SJSA1 (cell line): ENCODE measurements at regions not wholly inside any gene's neighbourhood (a gene's known extent, or its start where the extent isn't known, plus 50 kb on each side); places are given as distances from the start of the nearest gene placed in this dataset.
A peak's percentile ranks its signal among the peaks of the same experiment; 100 is the strongest.

Source experiments
- DNase-seq, 2 experiments: peaks; one replicate each; pipeline ENCODE4 v3.0.0-alpha.2; 2015 to 2020; ENCODE audit warnings: low spot score in 2 of 2, low read depth in 1 of 2
- H3K27ac ChIP-seq: fragments of 250-450 bp; sonication (Bioruptor Pico); 2 replicates; pipeline ENCODE4 v1.5.1; 2020; ENCODE audit warnings: mild to moderate bottlenecking, moderate library complexity
- H3K27me3 ChIP-seq: fragments of 250-450 bp; sonication (Bioruptor Pico); replicated peaks from 2 replicates; pipeline ENCODE4 v1.5.1; 2020; ENCODE audit warnings: mild to moderate bottlenecking, moderate library complexity
- H3K36me3 ChIP-seq: fragments of 250-450 bp; sonication (Bioruptor Pico); 2 replicates; pipeline ENCODE4 v1.5.1; 2020; ENCODE audit warnings: mild to moderate bottlenecking
- H3K4me1 ChIP-seq: fragments of 250-450 bp; sonication (Bioruptor Pico); replicated peaks from 2 replicates; pipeline ENCODE4 v1.6.1; 2021; ENCODE audit warnings: mild to moderate bottlenecking
- H3K4me3 ChIP-seq: fragments of 250-450 bp; sonication (Bioruptor Pico); 2 replicates; pipeline ENCODE4 v1.5.1; 2020; ENCODE audit warnings: mild to moderate bottlenecking
- H3K9me3 ChIP-seq: fragments of 250-450 bp; sonication (Bioruptor Pico); replicated peaks from 2 replicates; pipeline ENCODE4 v1.5.1; 2020; ENCODE audit warnings: mild to moderate bottlenecking

DNA sequence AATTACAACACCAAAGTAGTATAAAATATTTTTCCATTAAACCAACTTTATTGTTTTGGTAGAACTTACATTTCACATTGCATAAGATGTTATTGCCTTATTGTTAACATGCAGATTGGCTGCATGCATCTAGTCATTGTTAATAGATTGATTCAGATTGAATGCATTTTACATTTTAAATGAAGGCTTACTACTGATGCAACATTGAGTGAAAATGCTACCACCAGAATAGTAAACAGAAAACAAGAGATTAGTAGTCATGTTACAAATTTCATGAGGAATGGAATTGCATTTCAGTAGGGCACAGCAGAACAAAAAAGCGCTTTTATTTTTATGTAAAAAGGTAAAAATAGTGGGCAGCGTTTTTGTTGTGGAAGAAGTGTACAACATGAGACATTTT is 298.3 kb downstream of the ARL4A start:
- Histone ChIP-seq H3K36me3 (no peaks in the 10 kb centered on the region), H3K9me3 (no peaks in the 10 kb centered on the region), H3K4me3 (no peak overlapping the region), H3K4me1 (no peaks in the 10 kb centered on the region), H3K27ac (no peak overlapping the region), H3K27me3 (no peaks in the 10 kb centered on the region)
- DNase-seq, result no peak

DNA sequence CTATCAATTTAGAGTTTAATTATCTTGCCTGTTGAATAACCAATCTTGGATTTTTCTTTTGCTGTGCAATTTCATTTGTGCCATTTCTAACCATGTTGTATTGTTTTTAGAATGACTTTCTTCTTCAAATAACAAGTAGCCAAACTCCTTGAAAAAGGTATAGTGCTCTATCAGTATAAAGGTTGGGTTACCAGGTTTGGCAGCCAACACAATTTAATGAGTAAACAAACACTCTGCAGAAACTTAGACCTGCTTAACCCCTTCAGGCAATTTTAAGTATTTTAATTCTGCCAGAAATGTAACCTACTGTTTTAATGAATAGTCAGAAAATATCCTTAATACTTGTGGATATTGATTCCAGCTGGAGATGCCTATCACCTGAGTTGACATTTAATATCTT is 299.8 kb downstream of the ARL4A start:
- H3K36me3 ChIP-seq, result no peaks in the 10 kb centered on the region
- no peak overlapping the region for H3K27ac ChIP-seq
- no peaks in the 10 kb centered on the region for H3K4me1 ChIP-seq
- no peak for DNase-seq
- no peaks in the 10 kb centered on the region for H3K9me3 ChIP-seq
- no peak overlapping the region for H3K4me3 ChIP-seq
- H3K27me3 ChIP-seq, result no peaks in the 10 kb centered on the region

DNA sequence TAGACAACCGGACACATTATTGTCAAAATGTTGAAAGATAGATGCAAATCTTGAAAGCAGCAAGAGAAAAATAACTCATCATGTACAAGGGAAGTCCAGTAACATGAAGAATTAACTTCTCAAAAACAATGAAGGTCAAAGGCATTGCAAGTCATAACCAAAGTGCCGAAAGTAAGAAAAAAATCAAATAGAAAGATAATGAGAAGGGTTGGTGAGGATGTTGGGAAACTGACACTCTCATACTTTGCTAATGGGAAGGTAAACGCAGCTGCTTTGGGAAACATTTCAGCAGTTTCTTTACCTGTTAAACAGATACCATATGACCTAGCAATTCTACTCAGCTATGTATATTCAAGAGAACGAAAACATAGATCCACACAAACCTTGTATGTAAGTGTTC is 303.0 kb downstream of the ARL4A start:
- Histone ChIP-seq H3K27ac (no peak overlapping the region), H3K9me3 (no peaks in the 10 kb centered on the region), H3K27me3 (no peaks in the 10 kb centered on the region), H3K4me3 (no peak overlapping the region), H3K36me3 (no peaks in the 10 kb centered on the region), H3K4me1 (no peaks in the 10 kb centered on the region)
- DNase-seq, result no peak

DNA sequence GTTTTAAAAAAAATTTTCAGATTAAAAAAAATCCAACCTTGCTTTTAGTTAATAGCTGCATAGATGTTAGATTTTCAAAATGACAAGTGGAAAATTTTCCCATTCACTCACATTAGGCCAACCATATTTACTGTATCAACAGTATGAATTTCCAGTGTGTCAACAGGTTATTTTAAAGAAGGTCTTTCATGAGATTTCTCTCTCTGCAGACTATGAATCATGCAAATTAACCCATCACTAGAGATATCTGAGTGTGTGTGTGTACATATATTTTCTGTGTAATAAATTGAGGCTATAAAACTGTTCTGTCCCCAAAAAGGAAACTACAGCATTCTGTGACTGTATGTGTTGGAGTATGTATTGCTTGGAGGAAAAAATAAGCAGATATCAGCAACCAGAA is 305.6 kb downstream of the ARL4A start:
- H3K27ac ChIP-seq, result no peak overlapping the region
- no peaks in the 10 kb centered on the region for H3K4me1 ChIP-seq
- DNase-seq, result no peak
- no peaks in the 10 kb centered on the region for H3K27me3 ChIP-seq
- no peak overlapping the region for H3K4me3 ChIP-seq
- H3K36me3 ChIP-seq, result no peaks in the 10 kb centered on the region
- H3K9me3 ChIP-seq, result no peaks in the 10 kb centered on the region

DNA sequence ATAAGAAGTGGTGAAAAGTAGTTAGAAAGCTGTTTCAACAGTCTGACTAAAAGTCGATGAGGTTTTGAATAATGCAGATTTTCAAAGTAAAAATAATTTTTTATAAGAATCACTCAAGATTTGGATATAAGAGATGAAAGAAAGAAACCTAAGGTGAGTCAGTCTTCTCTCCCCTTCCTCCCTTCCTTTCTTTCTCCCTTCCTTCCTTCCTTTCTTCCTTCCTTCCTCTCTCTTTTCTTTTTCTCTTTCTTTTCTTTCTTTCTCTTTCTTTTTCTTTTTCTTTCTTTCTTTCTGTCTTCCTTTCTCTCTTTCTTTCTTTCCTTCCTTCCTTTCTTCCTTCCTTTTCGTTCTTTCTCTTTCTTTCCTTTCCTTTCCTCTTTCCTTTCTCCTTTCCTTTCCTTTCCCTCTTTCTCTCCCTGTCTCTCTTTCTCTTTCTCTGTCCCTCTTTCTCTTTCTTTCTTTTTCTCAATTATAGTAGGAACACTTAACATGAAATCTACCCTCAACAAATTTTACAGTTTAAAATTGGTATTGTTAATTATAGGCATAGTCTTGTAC is 308.6 kb downstream of the ARL4A start:
- DNase-seq, result no peak

DNA sequence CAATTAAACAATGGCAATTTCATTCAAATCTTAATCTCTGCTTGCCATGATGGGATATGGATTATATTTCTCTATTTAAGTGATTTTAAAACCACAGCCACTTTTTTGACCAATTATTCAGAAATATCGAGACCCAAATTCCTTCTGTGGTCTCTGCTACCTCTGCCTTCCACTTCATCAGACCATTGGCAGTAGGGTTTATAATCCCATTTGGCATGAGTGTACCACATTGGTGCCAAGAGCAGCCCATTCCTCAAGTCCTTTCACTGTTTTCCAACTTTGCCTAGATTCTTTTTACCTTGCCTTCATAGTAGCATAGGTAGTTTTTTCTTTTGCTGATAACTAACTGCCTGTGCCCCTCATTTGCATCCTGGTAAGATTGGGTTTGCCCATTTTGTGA is 319.9 kb downstream of the ARL4A start:
- no peaks in the 10 kb centered on the region for H3K4me1 ChIP-seq
- H3K9me3 ChIP-seq, result no peaks in the 10 kb centered on the region
- no peak overlapping the region for H3K27ac ChIP-seq
- DNase-seq, result no peak
- no peaks in the 10 kb centered on the region for H3K27me3 ChIP-seq
- no peaks in the 10 kb centered on the region for H3K36me3 ChIP-seq
- H3K4me3 ChIP-seq, result no peak overlapping the region

More for the DNA sequence above, 308.6 kb downstream of the ARL4A start:
- Histone ChIP-seq H3K9me3 (no peaks in the 10 kb centered on the region), H3K27ac (no peak overlapping the region), H3K4me1 (no peaks in the 10 kb centered on the region), H3K27me3 (no peaks in the 10 kb centered on the region), H3K4me3 (no peak overlapping the region), H3K36me3 (no peaks in the 10 kb centered on the region)

DNA sequence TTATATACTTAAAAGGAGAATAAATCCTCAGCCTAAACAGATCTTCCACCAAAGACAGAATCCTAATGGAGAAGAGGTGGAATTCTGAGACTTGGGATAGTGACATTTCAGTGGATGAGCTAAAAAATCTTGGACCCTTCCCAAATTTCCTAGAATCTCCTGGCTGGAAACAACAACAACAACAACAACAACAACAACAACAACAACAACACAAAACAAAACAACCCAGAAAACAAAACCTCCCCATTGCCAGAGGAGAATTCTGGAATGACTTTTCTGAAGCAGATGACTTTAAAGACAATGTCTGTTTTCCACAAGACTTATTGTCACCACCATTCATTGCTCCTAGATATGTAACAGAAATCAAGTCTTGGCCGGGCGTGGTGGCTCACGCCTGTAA is 322.1 kb downstream of the ARL4A start:
- Histone ChIP-seq H3K27ac (no peak overlapping the region), H3K4me1 (no peaks in the 10 kb centered on the region), H3K36me3 (no peaks in the 10 kb centered on the region), H3K27me3 (no peaks in the 10 kb centered on the region), H3K9me3 (no peaks in the 10 kb centered on the region), H3K4me3 (no peak overlapping the region)
- DNase-seq, result no peak

DNA sequence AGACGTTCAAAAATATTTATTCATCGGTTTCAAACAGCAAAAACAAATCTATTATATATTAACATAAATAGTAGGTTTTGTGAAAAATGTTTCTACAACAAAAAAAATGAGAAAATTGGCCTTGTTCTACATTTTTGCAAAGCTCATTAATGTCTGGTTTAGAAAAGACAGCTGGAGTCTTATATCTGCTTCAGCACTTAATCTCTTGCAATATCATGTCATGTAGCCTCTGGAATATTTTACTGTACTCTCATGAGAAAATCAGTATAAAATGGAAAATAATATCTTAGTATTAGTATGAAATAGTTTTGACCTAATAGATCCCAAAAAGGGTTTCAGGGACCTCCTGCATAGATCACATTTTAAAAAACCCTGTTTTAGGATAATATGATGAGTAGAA is 326.6 kb downstream of the ARL4A start:
- Histone ChIP-seq H3K4me1 (peaks cover 8% of the 10 kb centered on the region), H3K36me3 (no peaks in the 10 kb centered on the region), H3K27me3 (no peaks in the 10 kb centered on the region)

DNA sequence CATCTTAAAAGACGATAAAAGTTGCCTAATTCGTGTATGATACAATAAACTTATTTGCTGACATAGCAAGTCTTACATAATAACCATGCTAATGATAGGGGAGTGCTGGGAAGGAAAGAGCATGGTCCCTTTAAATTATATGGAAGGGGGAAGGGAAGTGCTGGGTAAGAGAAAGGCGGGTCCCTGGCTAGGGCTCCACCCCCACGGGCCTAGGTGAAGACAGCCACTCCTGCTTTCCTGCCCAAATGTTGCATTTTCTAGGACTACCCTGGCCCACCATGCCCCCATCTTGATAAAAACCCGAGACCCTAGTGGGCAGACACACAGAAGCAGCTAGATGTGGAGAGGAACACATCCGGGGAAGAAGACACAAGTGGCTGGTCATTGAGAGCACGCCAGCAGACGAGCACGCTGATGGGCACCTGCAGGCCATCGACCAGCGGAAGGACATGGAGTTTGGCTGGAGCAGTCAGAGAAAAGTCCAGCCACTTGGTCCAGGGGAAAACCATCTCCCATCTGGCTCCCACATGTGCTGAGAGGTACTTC is 328.7 kb downstream of the ARL4A start:
- Histone ChIP-seq H3K9me3 (no peaks in the 10 kb centered on the region), H3K4me3 (no peak overlapping the region), H3K4me1 (peaks cover 8% of the 10 kb centered on the region), H3K27me3 (no peaks in the 10 kb centered on the region), H3K27ac (no peak overlapping the region), H3K36me3 (no peaks in the 10 kb centered on the region)
- DNase-seq, result no peak

More for the DNA sequence above, 326.6 kb downstream of the ARL4A start:
- H3K27ac ChIP-seq, result no peak overlapping the region
- H3K4me3 ChIP-seq, result no peak overlapping the region
- no peaks in the 10 kb centered on the region for H3K9me3 ChIP-seq
- no peak for DNase-seq

DNA sequence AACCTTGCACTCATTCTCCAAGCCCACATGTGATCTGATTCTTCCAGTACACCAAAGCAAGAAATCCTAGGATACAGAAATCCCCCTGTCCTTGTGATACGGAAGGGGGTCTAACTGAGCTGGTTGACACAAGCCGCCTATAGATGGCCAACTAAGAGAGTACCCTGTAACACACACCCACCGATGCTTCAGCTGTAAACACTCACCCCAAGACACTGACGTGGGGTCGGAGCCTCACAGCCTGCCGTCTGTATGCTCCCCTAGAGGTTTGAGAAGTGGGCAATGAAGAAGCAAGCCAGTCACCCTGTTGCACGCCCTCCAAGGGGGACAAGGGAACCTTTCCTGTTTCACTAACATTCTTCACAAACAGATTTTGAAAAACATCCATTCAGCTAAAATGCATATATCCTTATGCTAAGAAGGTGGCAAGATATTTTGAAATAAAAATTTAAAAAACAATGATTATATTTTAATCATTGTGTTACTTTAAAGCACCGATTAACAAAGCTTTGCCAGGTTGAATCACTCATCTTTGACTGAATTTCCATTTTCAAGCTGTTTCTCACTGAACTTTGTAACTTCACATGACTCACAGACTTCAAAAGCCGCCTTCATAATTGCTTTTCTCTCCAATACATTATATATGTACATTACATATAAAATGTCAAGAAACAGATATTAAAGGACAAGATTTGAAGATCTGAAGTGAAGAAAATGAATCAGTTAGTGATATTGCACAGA is 329.3 kb downstream of the ARL4A start:
- DNase-seq, result no peak
- Histone ChIP-seq H3K27me3 (no peaks in the 10 kb centered on the region), H3K4me1 (peaks cover 10% of the 10 kb centered on the region), H3K4me3 (no peak overlapping the region), H3K9me3 (no peaks in the 10 kb centered on the region), H3K36me3 (no peaks in the 10 kb centered on the region), H3K27ac (no peak overlapping the region)

DNA sequence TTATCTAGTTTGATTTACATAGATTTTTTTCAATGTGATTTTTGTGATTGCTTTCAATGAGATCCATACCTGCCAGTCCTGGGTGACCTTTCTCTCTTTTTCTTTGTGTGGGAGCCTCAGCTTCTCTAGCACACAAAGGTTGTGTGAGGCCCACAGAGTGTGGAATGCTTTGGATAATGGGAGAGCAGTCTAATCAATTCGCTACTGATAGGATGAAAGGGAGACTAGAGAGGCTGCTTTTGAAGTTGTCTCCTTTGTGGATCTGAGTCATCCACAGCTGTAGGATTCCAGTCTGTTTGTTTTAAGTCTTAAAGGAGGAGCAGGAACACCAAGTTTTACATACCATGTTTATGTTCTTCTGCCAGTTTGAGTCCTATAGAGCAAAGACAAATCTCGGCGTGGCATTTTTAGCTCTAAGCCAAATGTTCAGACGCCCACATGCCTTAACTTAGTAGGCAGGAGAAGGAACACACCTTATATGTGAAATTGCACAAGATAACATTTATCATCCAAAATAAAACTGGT is 330.0 kb downstream of the ARL4A start:
- H3K9me3 ChIP-seq, result no peaks in the 10 kb centered on the region
- no peak overlapping the region for H3K4me3 ChIP-seq
- peaks cover 13% of the 10 kb centered on the region for H3K4me1 ChIP-seq
- H3K27ac ChIP-seq, result no peak overlapping the region
- no peaks in the 10 kb centered on the region for H3K27me3 ChIP-seq
- DNase-seq, result no peak
- H3K36me3 ChIP-seq, result no peaks in the 10 kb centered on the region

DNA sequence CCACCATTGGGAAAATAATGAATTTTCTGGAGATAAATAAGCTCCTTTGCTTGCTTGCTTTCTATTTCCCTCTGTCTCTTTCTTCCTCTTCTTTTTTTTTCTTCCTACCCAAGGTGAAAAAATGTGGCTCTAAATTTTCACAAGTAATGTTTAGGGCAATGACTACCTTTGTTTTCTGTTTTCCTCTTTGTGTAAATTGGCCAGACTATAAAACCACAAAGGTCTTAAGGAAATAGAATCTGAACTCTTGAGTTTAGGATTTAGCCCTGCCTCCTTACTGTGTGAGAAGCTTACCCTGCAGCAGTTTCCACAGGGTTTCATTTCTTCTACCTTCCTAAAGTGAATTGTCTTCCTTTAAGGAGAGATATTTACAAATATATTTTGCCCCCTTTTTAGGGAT is 330.4 kb downstream of the ARL4A start:
- Histone ChIP-seq H3K4me3 (no peak overlapping the region), H3K27me3 (no peaks in the 10 kb centered on the region), H3K36me3 (no peaks in the 10 kb centered on the region), H3K4me1 (peaks cover 13% of the 10 kb centered on the region), H3K27ac (no peak overlapping the region), H3K9me3 (no peaks in the 10 kb centered on the region)
- DNase-seq, result no peak

DNA sequence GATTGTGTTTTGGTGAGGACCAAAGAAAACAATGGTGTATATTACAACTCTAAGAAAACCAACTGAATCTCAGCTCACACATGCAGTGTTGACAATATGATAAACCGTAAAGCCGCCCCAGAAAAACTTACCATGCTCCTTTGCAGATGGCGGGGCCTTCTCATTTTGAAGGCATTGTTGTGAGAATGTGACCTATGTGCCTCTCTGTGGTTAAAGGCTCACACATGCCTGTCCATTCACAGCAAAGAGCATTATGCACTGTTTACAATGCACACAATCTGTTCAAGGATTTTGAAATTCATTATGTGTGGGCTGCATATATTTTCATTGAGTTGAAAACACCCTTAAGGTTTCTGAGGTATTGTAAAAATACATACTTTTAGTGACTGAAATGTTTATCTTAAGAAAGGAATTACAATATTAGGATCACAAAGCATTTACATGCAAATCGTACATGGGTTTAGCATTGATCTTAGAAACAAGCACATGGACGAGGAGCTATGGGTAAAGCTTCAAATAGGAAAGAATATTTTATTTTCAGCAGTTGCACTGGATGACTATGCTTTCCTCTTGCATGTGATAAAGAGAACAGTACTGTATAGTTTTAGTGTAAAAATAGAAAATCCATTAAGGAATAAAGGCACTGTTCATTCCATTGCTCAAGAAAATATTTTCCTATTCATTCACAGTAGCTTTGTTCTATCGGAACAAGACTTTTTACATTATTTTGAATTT is 334.3 kb downstream of the ARL4A start:
- H3K4me3 ChIP-seq, result no peak overlapping the region
- peak; percentile 38 to 60 for DNase-seq

DNA sequence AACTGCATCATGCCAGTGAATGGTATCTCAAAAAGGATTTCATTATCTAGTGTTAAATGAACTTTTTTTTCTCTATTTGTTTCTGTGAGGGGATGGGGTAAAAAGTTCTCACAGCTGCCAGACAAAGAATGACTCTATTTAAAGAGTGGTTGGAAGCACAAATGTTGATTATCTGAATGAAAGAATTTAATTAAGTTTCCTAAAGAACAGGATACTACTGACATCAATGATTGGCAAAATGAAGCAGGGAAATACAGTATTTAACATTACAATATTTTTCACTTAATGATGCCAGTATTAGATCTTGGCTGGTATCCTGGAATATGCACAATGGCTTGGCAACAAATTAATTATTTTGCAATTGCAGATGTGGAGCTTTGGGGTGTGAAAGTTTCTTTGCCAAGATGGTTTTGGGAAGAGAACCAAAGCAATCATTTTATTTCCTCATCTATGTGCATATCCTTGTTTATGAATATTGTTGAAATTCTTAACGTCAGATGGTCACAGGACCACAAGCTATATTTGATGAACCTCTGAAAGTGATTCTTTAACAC is 336.8 kb downstream of the ARL4A start:
- H3K4me3 ChIP-seq, result no peak overlapping the region
- no peaks in the 10 kb centered on the region for H3K27me3 ChIP-seq
- no peak for DNase-seq
- H3K4me1 ChIP-seq, result peaks cover 6% of the 10 kb centered on the region
- no peak overlapping the region for H3K27ac ChIP-seq
- H3K36me3 ChIP-seq, result no peaks in the 10 kb centered on the region
- H3K9me3 ChIP-seq, result no peaks in the 10 kb centered on the region

More for the DNA sequence above, 334.3 kb downstream of the ARL4A start:
- Histone ChIP-seq H3K27me3 (no peaks in the 10 kb centered on the region), H3K4me1 (peaks cover 13% of the 10 kb centered on the region), H3K36me3 (no peaks in the 10 kb centered on the region), H3K9me3 (no peaks in the 10 kb centered on the region), H3K27ac (no peak overlapping the region)
